PFSK-1 (cell line): ENCODE measurements at regions not wholly inside any gene's neighbourhood (a gene's known extent, or its start where the extent isn't known, plus 50 kb on each side); places are given as distances from the start of the nearest gene placed in this dataset.

ENCODE experiments used
- POLR2AphosphoS5 ChIP-seq: IDR thresholded peaks from 2 replicates; pipeline ENCODE4 v1.6.1; 2012; ENCODE audit warnings: low read depth, mild to moderate bottlenecking, control low read depth, low read length, moderate library complexity
- TAF1 ChIP-seq: IDR thresholded peaks from 2 replicates; pipeline ENCODE4 v1.6.1; 2012; ENCODE audit warnings: low read length, control low read depth, borderline replicate concordance; ENCODE audit not compliant: insufficient read depth
- TF ChIP-seq, protein P1 (sequence below), 2 experiments: IDR thresholded peaks; 2 replicates each; pipeline versions ENCODE4 v1.6.1 to v1.8.0; 2011 to 2012; ENCODE audit warnings: low read depth in 2 of 2, low read length in 2 of 2, control low read depth in 1 of 2, inconsistent platforms in 1 of 2, mild to moderate bottlenecking in 1 of 2, moderate library complexity in 1 of 2; ENCODE audit not compliant: insufficient read depth in 1 of 2

DNA sequence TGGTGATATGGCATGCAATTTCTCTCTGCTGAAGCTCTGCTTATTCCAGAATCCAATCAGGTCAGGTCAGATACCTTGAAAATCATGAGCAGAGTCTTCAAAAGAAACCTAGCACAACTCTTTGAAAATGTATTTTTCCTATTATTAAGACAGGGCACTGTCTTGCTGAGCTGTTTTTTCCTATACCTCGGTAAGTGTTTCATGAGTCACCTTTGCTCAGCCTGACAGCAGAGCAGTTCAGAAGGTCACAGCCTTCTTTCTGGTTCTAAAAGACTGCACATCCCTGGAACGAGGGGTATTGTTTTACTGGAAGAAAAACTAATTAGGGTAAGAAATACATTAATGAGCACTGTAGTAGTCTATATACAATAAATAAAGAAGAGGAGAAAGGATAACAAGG, 422.0 kb downstream of the SOX2 start:
- no peak for TF ChIP-seq POLR2AphosphoS5
- no peak for TF ChIP-seq TAF1
- TF ChIP-seq, protein P1, sequence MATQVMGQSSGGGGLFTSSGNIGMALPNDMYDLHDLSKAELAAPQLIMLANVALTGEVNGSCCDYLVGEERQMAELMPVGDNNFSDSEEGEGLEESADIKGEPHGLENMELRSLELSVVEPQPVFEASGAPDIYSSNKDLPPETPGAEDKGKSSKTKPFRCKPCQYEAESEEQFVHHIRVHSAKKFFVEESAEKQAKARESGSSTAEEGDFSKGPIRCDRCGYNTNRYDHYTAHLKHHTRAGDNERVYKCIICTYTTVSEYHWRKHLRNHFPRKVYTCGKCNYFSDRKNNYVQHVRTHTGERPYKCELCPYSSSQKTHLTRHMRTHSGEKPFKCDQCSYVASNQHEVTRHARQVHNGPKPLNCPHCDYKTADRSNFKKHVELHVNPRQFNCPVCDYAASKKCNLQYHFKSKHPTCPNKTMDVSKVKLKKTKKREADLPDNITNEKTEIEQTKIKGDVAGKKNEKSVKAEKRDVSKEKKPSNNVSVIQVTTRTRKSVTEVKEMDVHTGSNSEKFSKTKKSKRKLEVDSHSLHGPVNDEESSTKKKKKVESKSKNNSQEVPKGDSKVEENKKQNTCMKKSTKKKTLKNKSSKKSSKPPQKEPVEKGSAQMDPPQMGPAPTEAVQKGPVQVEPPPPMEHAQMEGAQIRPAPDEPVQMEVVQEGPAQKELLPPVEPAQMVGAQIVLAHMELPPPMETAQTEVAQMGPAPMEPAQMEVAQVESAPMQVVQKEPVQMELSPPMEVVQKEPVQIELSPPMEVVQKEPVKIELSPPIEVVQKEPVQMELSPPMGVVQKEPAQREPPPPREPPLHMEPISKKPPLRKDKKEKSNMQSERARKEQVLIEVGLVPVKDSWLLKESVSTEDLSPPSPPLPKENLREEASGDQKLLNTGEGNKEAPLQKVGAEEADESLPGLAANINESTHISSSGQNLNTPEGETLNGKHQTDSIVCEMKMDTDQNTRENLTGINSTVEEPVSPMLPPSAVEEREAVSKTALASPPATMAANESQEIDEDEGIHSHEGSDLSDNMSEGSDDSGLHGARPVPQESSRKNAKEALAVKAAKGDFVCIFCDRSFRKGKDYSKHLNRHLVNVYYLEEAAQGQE (IDR thresholded peaks at IDR 0.05; ENCODE audit: insufficient read depth in 1 of 2, low read depth in 2 of 2, low read length in 2 of 2) = no peak
